Common myeloid progenitor, CD34-positive (primary cell): ENCODE measurements at regions not wholly inside any gene's neighbourhood (a gene's known extent, or its start where the extent isn't known, plus 50 kb on each side); places are given as distances from the start of the nearest gene placed in this dataset.

Experiments
- CTCF ChIA-PET: fragments of 350-600 bp; sonication (Branson Sonifier 250); formaldehyde crosslinking; loops from one replicate; lab custom pipeline; 2021; ENCODE audit warnings: antibody characterized with exemption; lab: Charles Lee
- POLR2A ChIA-PET: fragments of 350-600 bp; sonication (Branson Sonifier 250); formaldehyde crosslinking; loops from one replicate; lab custom pipeline; 2021; ENCODE audit warnings: antibody characterized with exemption; lab: Charles Lee
- DNase-seq, 3 donors: peaks; one replicate each; pipeline versions ENCODE4 v3.0.0 to v3.0.0-alpha.2; 2013
- H3K27ac ChIP-seq, 2 experiments: 1 replicate in 1 of 2; 2 replicates in 1 of 2; pipeline ENCODE4 v1.7.0; 2013; ENCODE audit warnings: inconsistent platforms in 2 of 2, low read length in 2 of 2, mild to moderate bottlenecking in 2 of 2, low read depth in 1 of 2, moderate library complexity in 1 of 2; ENCODE audit not compliant: severe bottlenecking in 2 of 2, insufficient read depth in 1 of 2, poor library complexity in 1 of 2
- H3K27me3 ChIP-seq, 5 experiments: replicated peaks in 2 of 5; 1 replicate in 3 of 5; 2 replicates in 2 of 5; pipeline versions ENCODE4 v1.6.1 to v1.7.0; 2013; ENCODE audit warnings: low read length in 4 of 5, mild to moderate bottlenecking in 2 of 5, moderate library complexity in 2 of 5, inconsistent platforms in 1 of 5; ENCODE audit not compliant: insufficient read depth in 5 of 5, control insufficient read depth in 4 of 5
- H3K36me3 ChIP-seq, 4 experiments: 1 replicate in 2 of 4; 2 replicates in 2 of 4; pipeline versions ENCODE4 v1.6.1 to v1.7.0; 2013; ENCODE audit warnings: low read length in 3 of 4, control low read depth in 1 of 4, mild to moderate bottlenecking in 1 of 4; ENCODE audit not compliant: control insufficient read depth in 4 of 4, insufficient read depth in 4 of 4
- H3K4me1 ChIP-seq, 4 experiments: 1 replicate in 3 of 4; 2 replicates in 1 of 4; pipeline versions ENCODE4 v1.6.1 to v1.7.1; 2013; ENCODE audit warnings: low read length in 3 of 4, mild to moderate bottlenecking in 3 of 4, control low read depth in 1 of 4, inconsistent platforms in 1 of 4, moderate library complexity in 1 of 4; ENCODE audit not compliant: control insufficient read depth in 4 of 4, insufficient read depth in 4 of 4; ENCODE audit errors: control extremely low read depth in 1 of 4
- H3K4me3 ChIP-seq, 7 experiments: 1 replicate in 4 of 7; 2 replicates in 3 of 7; pipeline versions ENCODE4 v1.5.1 to v1.7.0; 2013; ENCODE audit warnings: mild to moderate bottlenecking in 7 of 7, low read length in 6 of 7, moderate library complexity in 6 of 7, inconsistent platforms in 2 of 7, low read depth in 2 of 7, control low read depth in 1 of 7; ENCODE audit not compliant: insufficient read depth in 4 of 7, control insufficient read depth in 1 of 7; ENCODE audit errors: extremely low read depth in 1 of 7
- H3K9me3 ChIP-seq, 5 experiments: 1 replicate in 4 of 5; 2 replicates in 1 of 5; pipeline versions ENCODE4 v1.6.1 to v1.7.1; 2013; ENCODE audit warnings: low read length in 4 of 5, mild to moderate bottlenecking in 2 of 5, inconsistent platforms in 1 of 5, low read depth in 1 of 5, moderate library complexity in 1 of 5; ENCODE audit not compliant: control insufficient read depth in 4 of 5, insufficient read depth in 2 of 5; ENCODE audit errors: control extremely low read depth in 1 of 5
- WGBS: methylation state at CpG from one replicate; pipeline ENCODE4 v1.1.5; 2013; ENCODE audit not compliant: insufficient coverage; 5-methylcytosine and 5-hydroxymethylcytosine counted together

DNA sequence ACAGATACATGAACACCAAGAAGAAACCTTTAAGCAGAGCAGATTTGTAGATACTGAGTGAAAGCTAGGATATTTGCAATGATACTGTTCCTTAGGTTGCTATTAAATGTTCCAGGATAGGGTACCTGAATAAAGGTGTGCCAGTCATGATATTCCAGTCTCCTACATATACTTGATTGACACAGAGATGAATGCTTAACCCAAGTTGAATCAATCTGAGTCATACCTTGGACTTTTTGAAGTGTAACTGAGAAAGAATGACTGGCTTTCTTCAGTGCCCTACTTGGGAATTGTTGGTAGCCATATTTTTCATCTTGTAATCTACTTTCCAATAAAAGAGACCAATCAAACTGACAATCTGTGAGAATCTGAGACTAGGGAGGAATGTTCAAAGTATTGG, 805.7 kb upstream of the GHITM start:
- Histone ChIP-seq H3K9me3 (peaks cover 0 to 3% (median 0%) of the 10 kb centered on the region in 5 experiments), H3K36me3 (no peaks in the 10 kb centered on the region), H3K4me3 (no peak overlapping the region), H3K27me3 (no peaks in the 10 kb centered on the region), H3K4me1 (no peaks in the 10 kb centered on the region), H3K27ac (no peak overlapping the region)
- ChIA-PET CTCF (no interaction called here), POLR2A (no interaction called here)
- no peak for DNase-seq

DNA sequence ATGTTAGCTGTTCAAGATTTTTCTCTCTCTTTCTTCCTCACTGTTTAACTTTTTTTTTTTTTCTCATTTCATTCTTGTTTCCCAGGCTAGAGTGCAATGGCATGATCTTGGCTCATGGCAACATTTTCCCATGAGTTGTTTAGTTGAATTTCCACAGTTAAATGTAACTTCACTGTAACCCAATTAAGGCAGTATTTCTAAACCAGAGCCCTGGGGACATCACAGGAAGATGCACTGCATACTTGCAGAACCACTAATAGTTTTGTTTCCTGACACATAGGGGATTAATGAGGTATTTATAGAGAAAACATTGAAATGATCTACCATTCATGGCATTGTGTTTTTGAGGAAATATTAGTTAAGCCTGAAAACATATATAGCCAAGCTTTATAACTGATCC, 795.6 kb upstream of the GHITM start:
- no peak for DNase-seq
- H3K36me3 ChIP-seq, result no peaks in the 10 kb centered on the region

DNA sequence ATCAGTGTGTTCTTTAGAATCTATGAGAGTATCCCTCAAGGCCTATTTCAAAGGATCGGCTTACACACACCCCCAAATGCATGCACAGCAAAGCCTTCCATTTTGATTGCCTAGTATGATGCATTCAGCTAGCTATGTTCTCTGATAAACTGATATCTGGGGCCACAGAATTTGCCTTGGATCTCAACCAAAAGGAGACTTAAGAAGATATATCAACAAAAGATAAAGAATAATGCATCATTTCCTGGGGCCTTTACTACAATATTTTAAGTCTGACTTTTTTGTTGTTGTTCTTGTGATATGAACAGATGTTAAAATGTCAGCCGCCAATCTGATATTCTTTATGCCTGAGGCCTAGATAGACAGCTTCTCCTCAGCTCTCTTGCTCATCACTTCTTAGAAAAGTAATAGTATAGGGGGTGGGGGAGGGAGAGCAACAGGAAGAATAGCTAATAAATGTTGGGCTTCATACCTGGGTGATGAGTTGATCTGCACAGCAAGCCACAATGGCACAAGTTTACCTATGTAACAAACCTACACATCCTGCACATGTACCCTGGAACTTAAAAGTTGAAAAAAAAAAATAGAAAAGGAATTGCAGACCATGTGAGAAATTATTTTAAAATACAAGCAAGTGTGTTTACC, 792.9 kb upstream of the GHITM start:
- no peak for DNase-seq
- Histone ChIP-seq H3K4me3 (no peak overlapping the region), H3K4me1 (no peaks in the 10 kb centered on the region), H3K27me3 (no peaks in the 10 kb centered on the region), H3K9me3 (no peaks in the 10 kb centered on the region), H3K36me3 (no peaks in the 10 kb centered on the region), H3K27ac (no peak overlapping the region)
- 80% methylated on average over 2 of the region's 2 CpGs for WGBS
- CTCF ChIA-PET, result no interaction called here
- POLR2A ChIA-PET, result no interaction called here

More for the DNA sequence above, 795.6 kb upstream of the GHITM start:
- POLR2A ChIA-PET, result no interaction called here
- Histone ChIP-seq H3K27me3 (no peaks in the 10 kb centered on the region), H3K27ac (no peak overlapping the region), H3K4me1 (no peaks in the 10 kb centered on the region), H3K9me3 (no peaks in the 10 kb centered on the region), H3K4me3 (no peak overlapping the region)
- CTCF ChIA-PET, result no interaction called here

DNA sequence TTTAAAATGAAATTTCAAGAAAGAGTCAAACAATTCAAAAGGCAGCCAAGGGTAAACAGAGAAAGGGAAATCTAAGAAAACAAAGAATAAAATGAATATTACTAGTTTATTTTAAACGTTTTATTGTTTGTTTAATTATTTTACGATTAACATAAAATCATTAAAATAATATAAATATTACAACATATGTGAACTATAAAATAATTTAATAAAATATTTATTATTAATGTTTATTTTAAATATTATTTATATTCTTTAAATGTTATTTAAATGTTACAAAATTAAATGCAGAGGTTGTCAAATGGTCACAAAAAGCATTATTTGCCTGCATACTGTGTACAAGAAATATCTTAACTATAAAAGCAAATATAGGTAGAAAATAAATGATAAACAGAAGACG, 786.7 kb upstream of the GHITM start:
- ChIA-PET POLR2A (no interaction called here), CTCF (no interaction called here)
- no peaks in the 10 kb centered on the region for H3K27me3 ChIP-seq
- H3K36me3 ChIP-seq, result no peaks in the 10 kb centered on the region
- peaks cover 0 to 2% (median 0%) of the 10 kb centered on the region in 5 experiments for H3K9me3 ChIP-seq
- no peak overlapping the region for H3K27ac ChIP-seq
- no peak for DNase-seq
- WGBS, result no CpG with 5 or more reads among the region's 3 CpGs
- no peaks in the 10 kb centered on the region for H3K4me1 ChIP-seq
- no peak overlapping the region for H3K4me3 ChIP-seq

DNA sequence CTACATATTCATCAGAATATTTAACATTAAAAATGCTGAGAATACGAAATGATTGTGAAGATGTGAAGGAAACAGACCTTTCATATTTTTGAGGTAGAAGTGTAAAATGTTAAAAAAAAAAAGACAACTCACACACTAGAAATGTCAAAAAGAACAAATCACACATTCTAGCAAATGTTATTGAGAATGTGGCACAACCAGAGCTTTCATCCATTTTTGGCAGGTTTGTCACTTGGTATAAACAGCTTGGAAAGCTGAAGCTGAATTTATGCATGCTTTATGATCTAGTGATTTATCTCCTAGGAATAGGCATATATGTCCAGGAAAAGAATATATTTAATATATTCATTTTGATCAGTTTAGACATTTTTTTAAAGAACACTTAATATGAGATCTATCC, 784.9 kb upstream of the GHITM start:
- Histone ChIP-seq H3K9me3 (peaks cover 0 to 2% (median 0%) of the 10 kb centered on the region in 5 experiments), H3K36me3 (no peaks in the 10 kb centered on the region), H3K4me3 (no peak overlapping the region), H3K4me1 (no peaks in the 10 kb centered on the region), H3K27me3 (no peaks in the 10 kb centered on the region), H3K27ac (no peak overlapping the region)
- CTCF ChIA-PET, result no interaction called here
- DNase-seq, result no peak
- POLR2A ChIA-PET, result no interaction called here
- no CpG with 5 or more reads among the region's 1 CpG for WGBS

DNA sequence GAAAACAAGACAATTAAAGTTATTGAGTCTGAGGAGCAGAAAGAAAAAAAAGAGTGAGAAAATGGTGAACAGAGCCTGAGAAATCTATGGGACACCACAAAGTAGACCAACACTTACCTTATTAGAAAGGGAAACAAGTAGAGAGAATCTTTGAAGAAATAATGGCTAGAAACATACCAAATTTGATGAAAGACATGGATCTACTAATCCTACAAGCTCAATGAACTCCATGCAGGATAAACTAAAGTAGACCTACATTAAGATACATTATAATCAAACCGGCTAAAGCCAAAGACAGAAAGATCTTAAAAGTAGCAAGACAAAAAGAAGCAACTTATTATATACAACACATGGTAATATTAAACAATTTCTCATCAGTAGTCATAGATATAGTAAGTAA, 782.3 kb upstream of the GHITM start:
- H3K4me1 ChIP-seq, result no peaks in the 10 kb centered on the region
- ChIA-PET CTCF (no interaction called here), POLR2A (no interaction called here)
- no peaks in the 10 kb centered on the region for H3K36me3 ChIP-seq
- no peaks in the 10 kb centered on the region for H3K27me3 ChIP-seq
- peaks cover 0 to 2% (median 0%) of the 10 kb centered on the region in 5 experiments for H3K9me3 ChIP-seq
- no peak overlapping the region for H3K4me3 ChIP-seq
- no peak overlapping the region for H3K27ac ChIP-seq
- no CpG with 5 or more reads among the region's 1 CpG for WGBS
- no peak for DNase-seq

DNA sequence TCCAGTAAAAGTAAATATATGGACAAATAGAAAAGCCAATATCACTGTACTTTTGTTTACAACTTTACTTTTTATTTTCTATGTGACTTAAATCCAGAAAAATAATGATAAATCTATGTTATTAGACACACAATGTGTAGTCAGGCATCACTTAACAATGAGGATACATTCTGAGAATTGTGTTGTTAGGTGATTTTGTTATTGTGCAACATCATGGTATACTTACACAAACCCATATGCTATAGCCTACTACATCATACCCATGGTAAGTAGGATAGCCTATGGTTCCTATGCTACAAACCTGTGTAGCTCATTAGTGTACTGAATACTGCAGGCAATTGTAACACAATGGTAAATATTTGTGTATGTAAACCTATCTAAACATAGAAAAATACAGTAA, 781.7 kb upstream of the GHITM start:
- no peak overlapping the region for H3K4me3 ChIP-seq
- no peaks in the 10 kb centered on the region for H3K4me1 ChIP-seq
- no peak overlapping the region for H3K27ac ChIP-seq
- H3K9me3 ChIP-seq, result peaks cover 0 to 2% (median 0%) of the 10 kb centered on the region in 5 experiments
- ChIA-PET POLR2A (no interaction called here), CTCF (no interaction called here)
- DNase-seq, result no peak
- H3K27me3 ChIP-seq, result no peaks in the 10 kb centered on the region
- H3K36me3 ChIP-seq, result no peaks in the 10 kb centered on the region
